Calu3 (cell line): ENCODE measurements at regions not wholly inside any gene's neighbourhood (a gene's known extent, or its start where the extent isn't known, plus 50 kb on each side); places are given as distances from the start of the nearest gene placed in this dataset.

Source experiments
- BruUV-seq: library from RNA; stranded (reverse); fragments of 400-500 nt; replicated peaks from 2 replicates; lab custom pipeline; 2021; lab: Mats Ljungman, UMichigan
- CTCF ChIA-PET: fragments of 300-600 bp; sonication (Branson Sonifier 250); formaldehyde crosslinking; loops from one replicate; lab custom pipeline; 2022; ENCODE audit warnings: antibody characterized with exemption; lab: Charles Lee
- DNase-seq: peaks from one replicate; pipeline ENCODE4 v3.0.0; 2022
- H3K27ac Mint-ChIP-seq: one replicate; pipeline ENCODE4 v1.8.0; 2022; ENCODE audit warnings: mixed read lengths; ENCODE audit not compliant: unreplicated experiment
- H3K27me3 Mint-ChIP-seq: one replicate; pipeline ENCODE4 v1.8.0; 2022; ENCODE audit warnings: mixed read lengths; ENCODE audit not compliant: unreplicated experiment
- H3K36me3 Mint-ChIP-seq: one replicate; pipeline ENCODE4 v1.8.0; 2022; ENCODE audit warnings: mild to moderate bottlenecking, moderate library complexity, mixed read lengths; ENCODE audit not compliant: insufficient read depth, unreplicated experiment
- H3K4me1 Mint-ChIP-seq: one replicate; pipeline ENCODE4 v1.8.0; 2022; ENCODE audit warnings: mild to moderate bottlenecking, low read depth, mixed read lengths; ENCODE audit not compliant: unreplicated experiment
- H3K4me3 Mint-ChIP-seq: one replicate; pipeline ENCODE4 v1.8.0; 2022; ENCODE audit warnings: mild to moderate bottlenecking, low read depth, moderate library complexity, mixed read lengths; ENCODE audit not compliant: unreplicated experiment
- H3K9me3 Mint-ChIP-seq: one replicate; pipeline ENCODE4 v1.8.0; 2022; ENCODE audit warnings: low read depth, mixed read lengths; ENCODE audit not compliant: unreplicated experiment
- CTCF ChIP-seq: fragments of 200-600 bp; IDR thresholded peaks from one replicate; pipeline ENCODE4 v1.8.0; 2022; ENCODE audit warnings: antibody characterized with exemption; ENCODE audit not compliant: unreplicated experiment
- intact Hi-C: fragments of 100-400 bp; cut with micrococcal nuclease; formaldehyde crosslinking; loops from one replicate; pipeline ENCODE4 v1.10.0; 2022; ENCODE audit not compliant: unreplicated experiment

GRCh38 chr5:13385066-13385465, 559.4 kb downstream of the DNAH5 start:
- CTCF ChIA-PET, result no interaction called here
- Mint-ChIP-seq H3K27me3 (no peaks in the 10 kb centered on the region), H3K36me3 (no peaks in the 10 kb centered on the region), H3K4me1 (no peaks in the 10 kb centered on the region), H3K4me3 (no peak overlapping the region), H3K27ac (no peak overlapping the region), H3K9me3 (peaks cover 9% of the 10 kb centered on the region)
- intact Hi-C loops, result no loop called here
- no peak for TF ChIP-seq CTCF
- no TSS peak for BruUV-seq
- DNase-seq, result no peak

- H3K9me3 Mint-ChIP-seq, result peaks cover 5% of the 10 kb centered on the region
- no peaks in the 10 kb centered on the region for H3K36me3 Mint-ChIP-seq
- H3K4me3 Mint-ChIP-seq, result no peak overlapping the region
- intact Hi-C loops, result no loop called here
- H3K27me3 Mint-ChIP-seq, result no peaks in the 10 kb centered on the region
- CTCF ChIA-PET, result no interaction called here
- no peak for TF ChIP-seq CTCF
- no peaks in the 10 kb centered on the region for H3K4me1 Mint-ChIP-seq
- no TSS peak for BruUV-seq
- no peak overlapping the region for H3K27ac Mint-ChIP-seq
- no peak for DNase-seq
Observed at GRCh38 chr5:13382232-13382631, 562.3 kb downstream of the DNAH5 start.

- intact Hi-C loops, result no loop called here
- BruUV-seq, result no TSS peak
- no peak overlapping the region for H3K4me3 Mint-ChIP-seq
- DNase-seq, result no peak
- H3K36me3 Mint-ChIP-seq, result no peaks in the 10 kb centered on the region
- H3K27ac Mint-ChIP-seq, result no peak overlapping the region
- no peaks in the 10 kb centered on the region for H3K27me3 Mint-ChIP-seq
- no peaks in the 10 kb centered on the region for H3K9me3 Mint-ChIP-seq
- CTCF ChIA-PET, result no interaction called here
- no peaks in the 10 kb centered on the region for H3K4me1 Mint-ChIP-seq
- TF ChIP-seq CTCF, result no peak
Observed at GRCh38 chr5:13378091-13378490, 566.4 kb downstream of the DNAH5 start.

GRCh38 chr5:13359344-13359743, 585.1 kb downstream of the DNAH5 start:
- no peak overlapping the region for H3K4me3 Mint-ChIP-seq
- H3K4me1 Mint-ChIP-seq, result no peaks in the 10 kb centered on the region
- peaks cover 3% of the 10 kb centered on the region for H3K9me3 Mint-ChIP-seq
- H3K27me3 Mint-ChIP-seq, result no peaks in the 10 kb centered on the region
- no TSS peak for BruUV-seq
- CTCF ChIA-PET, result no interaction called here
- intact Hi-C loops, result no loop called here
- H3K27ac Mint-ChIP-seq, result no peak overlapping the region
- DNase-seq, result no peak
- H3K36me3 Mint-ChIP-seq, result no peaks in the 10 kb centered on the region
- no peak for TF ChIP-seq CTCF

- no peak for DNase-seq
- BruUV-seq, result no TSS peak
- H3K4me1 Mint-ChIP-seq, result no peaks in the 10 kb centered on the region
- TF ChIP-seq CTCF, result no peak
- intact Hi-C loops, result no loop called here
- no peaks in the 10 kb centered on the region for H3K36me3 Mint-ChIP-seq
- H3K27ac Mint-ChIP-seq, result no peak overlapping the region
- CTCF ChIA-PET, result no interaction called here
- no peak overlapping the region for H3K4me3 Mint-ChIP-seq
- H3K27me3 Mint-ChIP-seq, result no peaks in the 10 kb centered on the region
- peaks cover 3% of the 10 kb centered on the region for H3K9me3 Mint-ChIP-seq
Observed at GRCh38 chr5:13358342-13358741, 586.1 kb downstream of the DNAH5 start.
